IMR-90 (cell line): ENCODE measurements at regions not wholly inside any gene's neighbourhood (a gene's known extent, or its start where the extent isn't known, plus 50 kb on each side); places are given as distances from the start of the nearest gene placed in this dataset.

Source experiments
- ATAC-seq: fragments of 200-7000 bp; cut with Tn5 transposase; 2 replicates; pipeline ENCODE4 v1.9.1; 2020; ENCODE audit warnings: low read depth, mild to moderate bottlenecking, moderate library complexity
- BruUV-seq: library from RNA; stranded (reverse); fragments of 400-500 nt; replicated peaks from 2 replicates; lab custom pipeline; 2021; lab: Mats Ljungman, UMichigan
- CTCF ChIA-PET: fragments of 300-600 bp; formaldehyde crosslinking; extraction: SDS; loops from one replicate; lab custom pipeline; 2021; ENCODE audit warnings: antibody characterized with exemption; lab: Yijun Ruan, JAX
- POLR2A ChIA-PET: fragments of 300-600 bp; sonication (Branson Sonifier 250); formaldehyde crosslinking; loops from one replicate; lab custom pipeline; 2022; ENCODE audit warnings: antibody characterized with exemption; ENCODE audit not compliant: unreplicated experiment; lab: Charles Lee
- DNase-seq: peaks from one replicate; pipeline ENCODE4 v3.0.0; 2013
- H2AFZ ChIP-seq: replicated peaks from 2 replicates; pipeline ENCODE3; 2013; ENCODE audit warnings: low read length, mild to moderate bottlenecking; ENCODE audit not compliant: poor library complexity
- H2AK5ac ChIP-seq: 2 replicates; pipeline ENCODE4 v1.6.1; 2013; ENCODE audit warnings: low read depth, low read length, inconsistent platforms
- H2AK9ac ChIP-seq: replicated peaks from 2 replicates; pipeline ENCODE3; 2013; ENCODE audit warnings: mild to moderate bottlenecking, low read depth, low read length, moderate library complexity; ENCODE audit not compliant: poor library complexity
- H2BK120ac ChIP-seq: 2 replicates; pipeline ENCODE4 v1.6.1; 2013; ENCODE audit warnings: low read depth, low read length, inconsistent platforms
- H2BK15ac ChIP-seq: 3 replicates; pipeline ENCODE4 v1.6.1; 2013; ENCODE audit warnings: low read depth, low read length, inconsistent platforms
- H2BK20ac ChIP-seq: 2 replicates; pipeline ENCODE4 v1.6.1; 2013; ENCODE audit warnings: low read depth, mild to moderate bottlenecking, inconsistent platforms, low read length, moderate library complexity
- H2BK5ac ChIP-seq: 2 replicates; pipeline ENCODE4 v1.6.1; 2013; ENCODE audit warnings: mild to moderate bottlenecking, low read depth, low read length, inconsistent platforms; ENCODE audit not compliant: poor library complexity, severe bottlenecking
- H3K14ac ChIP-seq: replicated peaks from 2 replicates; pipeline ENCODE4 v1.6.1; 2013; ENCODE audit warnings: low read depth, low read length, inconsistent platforms
- H3K18ac ChIP-seq: 2 replicates; pipeline ENCODE4 v1.6.1; 2013; ENCODE audit warnings: low read depth, low read length, control low read depth
- H3K23ac ChIP-seq: 2 replicates; pipeline ENCODE4 v1.6.1; 2013; ENCODE audit warnings: low read depth, low read length, inconsistent platforms
- H3K27ac ChIP-seq: 2 replicates; pipeline ENCODE4 v1.5.1; 2013; ENCODE audit warnings: mild to moderate bottlenecking, control low read depth, low read length; ENCODE audit not compliant: insufficient read depth
- H3K27me3 ChIP-seq: 2 replicates; pipeline ENCODE4 v1.6.1; 2013; ENCODE audit warnings: low read length; ENCODE audit not compliant: control insufficient read depth, insufficient read depth
- H3K36me3 ChIP-seq: 2 replicates; pipeline ENCODE4 v1.6.1; 2013; ENCODE audit warnings: low read length, mixed read lengths; ENCODE audit not compliant: control insufficient read depth, insufficient read depth
- H3K4ac ChIP-seq: 2 replicates; pipeline ENCODE4 v1.6.1; 2013; ENCODE audit warnings: low read depth, low read length, inconsistent platforms
- H3K4me1 ChIP-seq: 2 replicates; pipeline ENCODE4 v1.6.1; 2013; ENCODE audit warnings: low read length, mixed read lengths; ENCODE audit not compliant: control insufficient read depth, insufficient read depth
- H3K4me2 ChIP-seq: 2 replicates; pipeline ENCODE4 v1.6.1; 2013; ENCODE audit warnings: low read depth, mild to moderate bottlenecking, control low read depth, low read length, moderate library complexity
- H3K4me3 ChIP-seq: 2 replicates; pipeline ENCODE4 v1.5.1; 2013; ENCODE audit warnings: low read depth, mild to moderate bottlenecking, control low read depth, low read length, moderate library complexity; ENCODE audit not compliant: insufficient read depth
- H3K56ac ChIP-seq: 2 replicates; pipeline ENCODE4 v1.6.1; 2013; ENCODE audit warnings: low read length, inconsistent platforms; ENCODE audit not compliant: insufficient read depth; ENCODE audit errors: extremely low read depth
- H3K79me1 ChIP-seq, 2 experiments: 2 replicates each; pipeline ENCODE4 v1.6.1; 2013; ENCODE audit warnings: low read length in 2 of 2, inconsistent platforms in 1 of 2, low read depth in 1 of 2
- H3K9ac ChIP-seq: 2 replicates; pipeline ENCODE4 v1.6.1; 2013; ENCODE audit warnings: low read depth, low read length, control low read depth
- H3K9me1 ChIP-seq: 2 replicates; pipeline ENCODE4 v1.6.1; 2013; ENCODE audit warnings: low read length, inconsistent platforms; ENCODE audit not compliant: insufficient read depth
- H3K9me3 ChIP-seq: 2 replicates; pipeline ENCODE4 v1.6.1; 2013; ENCODE audit warnings: low read length; ENCODE audit not compliant: control insufficient read depth, insufficient read depth
- H4K20me1 ChIP-seq: 2 replicates; pipeline ENCODE4 v1.6.1; 2013; ENCODE audit warnings: low read length, inconsistent platforms; ENCODE audit not compliant: insufficient read depth
- H4K5ac ChIP-seq: 2 replicates; pipeline ENCODE4 v1.6.1; 2013; ENCODE audit warnings: mild to moderate bottlenecking, low read depth, low read length, control low read depth
- H4K8ac ChIP-seq, 2 experiments: 2 replicates each; pipeline ENCODE4 v1.6.1; 2013; ENCODE audit warnings: low read depth in 2 of 2, low read length in 2 of 2, control low read depth in 1 of 2, inconsistent platforms in 1 of 2
- H4K91ac ChIP-seq: 2 replicates; pipeline ENCODE4 v1.6.1; 2013; ENCODE audit warnings: low read depth, low read length, inconsistent platforms; ENCODE audit not compliant: insufficient read depth
- BHLHE40 ChIP-seq: fragments of 150-350 bp; IDR thresholded peaks from 2 replicates; pipeline ENCODE4 v1.6.1; 2016; ENCODE audit warnings: mild to moderate bottlenecking, low read depth, low read length
- CEBPB ChIP-seq: IDR thresholded peaks from 2 replicates; pipeline ENCODE4 v1.6.1; 2012; ENCODE audit warnings: low read depth, low read length, improper control_type of control experiment
- MAFK ChIP-seq: IDR thresholded peaks from 2 replicates; pipeline ENCODE4 v1.6.1; 2012; ENCODE audit warnings: low read depth, low read length, improper control_type of control experiment
- MAZ ChIP-seq: IDR thresholded peaks from 2 replicates; pipeline ENCODE4 v1.6.1; 2012; ENCODE audit warnings: low read depth, mild to moderate bottlenecking, low read length, improper control_type of control experiment, moderate library complexity, borderline replicate concordance
- MXI1 ChIP-seq: IDR thresholded peaks from 2 replicates; pipeline ENCODE4 v1.6.1; 2012; ENCODE audit warnings: low read depth, mild to moderate bottlenecking, low read length, moderate library complexity, borderline replicate concordance
- NFE2L2 ChIP-seq: fragments of 150-350 bp; IDR thresholded peaks from 2 replicates; pipeline ENCODE4 v1.6.1; 2016; ENCODE audit warnings: low read depth, mild to moderate bottlenecking, low read length
- RCOR1 ChIP-seq: IDR thresholded peaks from 2 replicates; pipeline ENCODE4 v1.6.1; 2012; ENCODE audit warnings: mild to moderate bottlenecking, low read length, improper control_type of control experiment; ENCODE audit not compliant: insufficient replicate concordance
- RFX5 ChIP-seq: IDR thresholded peaks from 2 replicates; pipeline ENCODE4 v1.8.0; 2012; ENCODE audit warnings: low read depth, mild to moderate bottlenecking, low read length, moderate library complexity
- SMC3 ChIP-seq: fragments of 150-350 bp; IDR thresholded peaks from 2 replicates; pipeline ENCODE4 v1.6.1; 2016; ENCODE audit warnings: low read depth, mild to moderate bottlenecking, antibody characterized with exemption, low read length, moderate library complexity
- WGBS, 2 experiments: methylation state at CpG; one replicate each; pipeline versions ENCODE4 v1.1.5 to v1.1.7; 2013; ENCODE audit warnings: missing lambda C conversion rate in 2 of 2; ENCODE audit not compliant: insufficient read length in 1 of 2; ENCODE audit errors: extremely low coverage in 2 of 2; 5-methylcytosine and 5-hydroxymethylcytosine counted together
- dilution Hi-C: fragments of 300-500 bp; cut with HindIII; formaldehyde crosslinking; loops from one replicate; pipeline ENCODE4 v1.14.3; 2018; ENCODE audit warnings: low sequenced_read_pairs; ENCODE audit not compliant: unreplicated experiment
- in situ Hi-C: fragments of 300-500 bp; cut with MboI; formaldehyde crosslinking; loops from 3 replicates; pipeline ENCODE4 v1.14.3; 2019; ENCODE audit warnings: low sequenced_read_pairs, inconsistent platforms, mixed read lengths
- intact Hi-C: fragments of 100-400 bp; cut with micrococcal nuclease; formaldehyde crosslinking; loops from 2 replicates; pipeline ENCODE4 v1.10.0; 2022
- TF ChIP-seq, protein P1 (sequence below): fragments of 150-350 bp; IDR thresholded peaks from 2 replicates; pipeline ENCODE4 v1.6.1; 2017; ENCODE audit warnings: mild to moderate bottlenecking, antibody characterized with exemption, low read length, low read depth
- TF ChIP-seq, protein P2 (sequence below): fragments of 150-350 bp; IDR thresholded peaks from 2 replicates; pipeline ENCODE4 v1.6.1; 2016; ENCODE audit warnings: low read depth, mild to moderate bottlenecking, low read length, moderate library complexity, borderline replicate concordance

DNA sequence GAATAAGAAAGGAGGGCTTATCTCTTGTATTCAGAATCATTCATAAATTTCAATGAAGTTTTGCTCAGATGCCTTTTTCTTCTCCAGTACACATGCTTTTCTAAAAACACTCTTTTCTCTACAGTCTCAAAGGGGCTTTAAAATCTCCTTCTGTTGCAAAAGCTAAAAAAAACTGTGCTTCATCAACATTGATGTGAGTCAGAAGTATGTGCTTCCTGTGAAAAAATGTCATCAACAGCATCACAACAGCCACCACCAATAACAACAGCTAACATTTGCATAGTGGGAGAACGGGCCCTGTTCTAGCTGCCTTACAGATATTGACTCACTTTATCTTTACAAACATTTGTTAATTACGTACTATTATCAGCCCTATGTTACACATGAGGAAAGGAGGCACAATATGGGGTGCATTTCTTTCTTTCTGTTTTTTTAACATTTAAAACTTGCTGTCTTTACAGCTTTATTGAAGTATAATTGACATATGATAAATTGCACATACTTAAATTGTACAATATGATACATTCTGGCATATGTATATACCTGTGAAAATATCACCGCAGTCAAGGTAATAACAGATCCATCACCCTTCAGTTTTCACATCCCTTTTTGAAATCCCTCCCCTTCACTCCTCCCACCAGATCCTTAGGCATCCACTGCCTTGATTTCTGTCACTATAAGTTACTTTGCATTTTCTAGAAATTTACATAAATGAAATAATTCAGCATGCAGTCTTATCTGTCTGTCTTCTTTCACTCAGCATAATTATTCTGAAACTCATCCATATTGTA lies 1605.4 kb upstream of the LRRTM3 start:
- in situ Hi-C loops (no loop called here), dilution Hi-C loops (no loop called here), intact Hi-C loops (no loop called here)
- DNase-seq = no peak
- H3K9me3 ChIP-seq = peaks cover 4% of the 10 kb centered on the region; the same call in 1 of the 2 replicates
- H3K4me2 ChIP-seq = no peak overlapping the region
- no peaks in the 10 kb centered on the region for H3K79me1 ChIP-seq
- no peaks in the 10 kb centered on the region for H3K4me1 ChIP-seq
- BruUV-seq = no TSS peak
- H2AFZ ChIP-seq = no peak overlapping the region
- no peak for ATAC-seq
- H3K27ac ChIP-seq = no peak overlapping the region
- no peaks in the 10 kb centered on the region for H3K36me3 ChIP-seq
- no peak overlapping the region for H3K14ac ChIP-seq
- H3K9ac ChIP-seq = no peak overlapping the region
- ChIA-PET POLR2A (no interaction called here), CTCF (no interaction called here)
- no peak overlapping the region for H3K4me3 ChIP-seq
- H4K8ac ChIP-seq = no peak overlapping the region
- TF ChIP-seq MXI1 (no peak), RFX5 (no peak), MAZ (no peak), CEBPB (no peak), NFE2L2 (no peak), RCOR1 (no peak), SMC3 (no peak), BHLHE40 (no peak), MAFK (no peak)
- TF ChIP-seq, protein P1, sequence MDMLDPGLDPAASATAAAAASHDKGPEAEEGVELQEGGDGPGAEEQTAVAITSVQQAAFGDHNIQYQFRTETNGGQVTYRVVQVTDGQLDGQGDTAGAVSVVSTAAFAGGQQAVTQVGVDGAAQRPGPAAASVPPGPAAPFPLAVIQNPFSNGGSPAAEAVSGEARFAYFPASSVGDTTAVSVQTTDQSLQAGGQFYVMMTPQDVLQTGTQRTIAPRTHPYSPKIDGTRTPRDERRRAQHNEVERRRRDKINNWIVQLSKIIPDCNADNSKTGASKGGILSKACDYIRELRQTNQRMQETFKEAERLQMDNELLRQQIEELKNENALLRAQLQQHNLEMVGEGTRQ = no peak
- TF ChIP-seq, protein P2, sequence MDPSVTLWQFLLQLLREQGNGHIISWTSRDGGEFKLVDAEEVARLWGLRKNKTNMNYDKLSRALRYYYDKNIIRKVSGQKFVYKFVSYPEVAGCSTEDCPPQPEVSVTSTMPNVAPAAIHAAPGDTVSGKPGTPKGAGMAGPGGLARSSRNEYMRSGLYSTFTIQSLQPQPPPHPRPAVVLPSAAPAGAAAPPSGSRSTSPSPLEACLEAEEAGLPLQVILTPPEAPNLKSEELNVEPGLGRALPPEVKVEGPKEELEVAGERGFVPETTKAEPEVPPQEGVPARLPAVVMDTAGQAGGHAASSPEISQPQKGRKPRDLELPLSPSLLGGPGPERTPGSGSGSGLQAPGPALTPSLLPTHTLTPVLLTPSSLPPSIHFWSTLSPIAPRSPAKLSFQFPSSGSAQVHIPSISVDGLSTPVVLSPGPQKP = no peak
- H2BK15ac ChIP-seq = no peak overlapping the region
- no peaks in the 10 kb centered on the region for H4K20me1 ChIP-seq
- no peak overlapping the region for H3K4ac ChIP-seq
- no peak overlapping the region for H2BK5ac ChIP-seq
- H4K91ac ChIP-seq = no peak overlapping the region
- no peak overlapping the region for H2AK9ac ChIP-seq
- H3K18ac ChIP-seq = no peak overlapping the region
- H3K56ac ChIP-seq = no peak overlapping the region
- WGBS, 2 experiments = no CpG with 5 or more reads among the region's 3 CpGs
- no peaks in the 10 kb centered on the region for H3K9me1 ChIP-seq
- no peak overlapping the region for H2BK120ac ChIP-seq
- no peaks in the 10 kb centered on the region for H3K27me3 ChIP-seq
- no peak overlapping the region for H3K23ac ChIP-seq
- H2BK20ac ChIP-seq = no peak overlapping the region
- no peak overlapping the region for H4K5ac ChIP-seq
- H2AK5ac ChIP-seq = no peak overlapping the region
